ENCODE measurements at regions not wholly inside any gene's neighbourhood (a gene's known extent, or its start where the extent isn't known, plus 50 kb on each side); places are given as distances from the start of the nearest gene placed in this dataset.

GRCh38 chr9:30036558-30036957 lies 2347.9 kb upstream of the ACO1 start:
- TF ChIP-seq, protein P1, sequence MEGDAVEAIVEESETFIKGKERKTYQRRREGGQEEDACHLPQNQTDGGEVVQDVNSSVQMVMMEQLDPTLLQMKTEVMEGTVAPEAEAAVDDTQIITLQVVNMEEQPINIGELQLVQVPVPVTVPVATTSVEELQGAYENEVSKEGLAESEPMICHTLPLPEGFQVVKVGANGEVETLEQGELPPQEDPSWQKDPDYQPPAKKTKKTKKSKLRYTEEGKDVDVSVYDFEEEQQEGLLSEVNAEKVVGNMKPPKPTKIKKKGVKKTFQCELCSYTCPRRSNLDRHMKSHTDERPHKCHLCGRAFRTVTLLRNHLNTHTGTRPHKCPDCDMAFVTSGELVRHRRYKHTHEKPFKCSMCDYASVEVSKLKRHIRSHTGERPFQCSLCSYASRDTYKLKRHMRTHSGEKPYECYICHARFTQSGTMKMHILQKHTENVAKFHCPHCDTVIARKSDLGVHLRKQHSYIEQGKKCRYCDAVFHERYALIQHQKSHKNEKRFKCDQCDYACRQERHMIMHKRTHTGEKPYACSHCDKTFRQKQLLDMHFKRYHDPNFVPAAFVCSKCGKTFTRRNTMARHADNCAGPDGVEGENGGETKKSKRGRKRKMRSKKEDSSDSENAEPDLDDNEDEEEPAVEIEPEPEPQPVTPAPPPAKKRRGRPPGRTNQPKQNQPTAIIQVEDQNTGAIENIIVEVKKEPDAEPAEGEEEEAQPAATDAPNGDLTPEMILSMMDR (IDR thresholded peaks at IDR 0.05) = no peak
- TF ChIP-seq EP300 (IDR thresholded peaks at IDR 0.05) (no peak), POLR2A (IDR thresholded peaks at IDR 0.05) (no peak)

All from ovary (tissue), 3 donors.